NB4 (cell line): ENCODE measurements at regions not wholly inside any gene's neighbourhood (a gene's known extent, or its start where the extent isn't known, plus 50 kb on each side); places are given as distances from the start of the nearest gene placed in this dataset.

ENCODE experiments used
- CTCF ChIP-seq: IDR thresholded peaks from one replicate; pipeline ENCODE4 v1.5.1; 2012; ENCODE audit warnings: low read depth, low read length
- MAX ChIP-seq: IDR thresholded peaks from 2 replicates; pipeline ENCODE4 v1.6.1; 2011; ENCODE audit warnings: low read depth, low read length
- MYC ChIP-seq: IDR thresholded peaks from 2 replicates; pipeline ENCODE4 v1.6.1; 2011; ENCODE audit warnings: low read depth, low read length
- POLR2A ChIP-seq: IDR thresholded peaks from 2 replicates; pipeline ENCODE4 v1.6.1; 2011; ENCODE audit warnings: mild to moderate bottlenecking; ENCODE audit not compliant: insufficient read length; ENCODE audit errors: extremely low read depth

- no peak for TF ChIP-seq CTCF
- TF ChIP-seq POLR2A = no peak
- no peak for TF ChIP-seq MAX
- TF ChIP-seq MYC = no peak
Observed at GRCh38 chr17:34090593-34090992, 164.5 kb upstream of the CCL2 start.
